ENCODE measurements at regions not wholly inside any gene's neighbourhood (a gene's known extent, or its start where the extent isn't known, plus 50 kb on each side); places are given as distances from the start of the nearest gene placed in this dataset.

GRCh38 chr2:41464395-41464794 lies 583.4 kb upstream of the PKDCC start:
- Histone ChIP-seq H3K4me3 (ENCODE audit: severe bottlenecking) (no peak overlapping the region), H3K27ac (ENCODE audit: poor library complexity, severe bottlenecking) (no peak overlapping the region), H3K9me3 (ENCODE audit: severe bottlenecking) (no peaks in the 10 kb centered on the region), H3K36me3 (ENCODE audit: low read depth) (no peaks in the 10 kb centered on the region), H3K27me3 (ENCODE audit: insufficient read depth, poor library complexity, severe bottlenecking) (no peaks in the 10 kb centered on the region), H3K4me1 (ENCODE audit: insufficient read depth, poor library complexity, severe bottlenecking) (no peaks in the 10 kb centered on the region)
- DNase-seq (ENCODE audit: low spot score) (no peak), ATAC-seq (ENCODE audit: low read depth) (no peak)
- no peak for TF ChIP-seq CTCF (IDR thresholded peaks at IDR 0.05; ENCODE audit: poor library complexity, severe bottlenecking)

- H3K27ac ChIP-seq (ENCODE audit: poor library complexity, severe bottlenecking): no peak overlapping the region
- DNase-seq (ENCODE audit: low spot score) (no peak), ATAC-seq (ENCODE audit: low read depth) (no peak)
- no peaks in the 10 kb centered on the region for H3K9me3 ChIP-seq (ENCODE audit: severe bottlenecking)
- no peak overlapping the region for H3K4me3 ChIP-seq (ENCODE audit: severe bottlenecking)
- H3K4me1 ChIP-seq (ENCODE audit: insufficient read depth, poor library complexity, severe bottlenecking): no peaks in the 10 kb centered on the region
- no peaks in the 10 kb centered on the region for H3K27me3 ChIP-seq (ENCODE audit: insufficient read depth, poor library complexity, severe bottlenecking)
- TF ChIP-seq CTCF (IDR thresholded peaks at IDR 0.05; ENCODE audit: poor library complexity, severe bottlenecking): no peak
- no peaks in the 10 kb centered on the region for H3K36me3 ChIP-seq (ENCODE audit: low read depth)
Measured at GRCh38 chr2:41475959-41476358, 571.9 kb upstream of the PKDCC start.

DNA sequence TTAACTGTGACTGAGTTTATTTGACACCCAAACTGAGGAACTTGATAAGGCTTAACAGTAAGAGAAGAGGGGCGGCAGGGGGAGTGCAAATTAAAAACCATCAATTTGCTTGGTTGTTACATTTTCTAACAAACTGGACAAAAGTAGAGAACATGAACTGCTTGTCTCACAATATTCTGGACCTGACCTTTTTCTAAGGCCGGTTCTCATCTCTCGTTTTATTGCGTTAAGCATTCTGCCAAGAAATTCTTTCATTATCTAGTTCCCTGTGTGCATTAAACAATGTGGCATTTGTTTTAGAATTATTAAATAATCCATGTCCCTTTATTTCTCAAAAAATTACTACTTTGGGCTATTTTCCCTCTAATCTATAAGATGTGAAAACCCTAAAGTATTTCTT lies 565.2 kb upstream of the PKDCC start:
- DNase-seq (ENCODE audit: low spot score) (no peak), ATAC-seq (ENCODE audit: low read depth) (no peak)
- H3K4me1 ChIP-seq (ENCODE audit: insufficient read depth, poor library complexity, severe bottlenecking): no peaks in the 10 kb centered on the region
- TF ChIP-seq CTCF (IDR thresholded peaks at IDR 0.05; ENCODE audit: poor library complexity, severe bottlenecking): no peak
- no peaks in the 10 kb centered on the region for H3K36me3 ChIP-seq (ENCODE audit: low read depth)
- no peaks in the 10 kb centered on the region for H3K27me3 ChIP-seq (ENCODE audit: insufficient read depth, poor library complexity, severe bottlenecking)
- no peaks in the 10 kb centered on the region for H3K9me3 ChIP-seq (ENCODE audit: severe bottlenecking)
- no peak overlapping the region for H3K27ac ChIP-seq (ENCODE audit: poor library complexity, severe bottlenecking)
- H3K4me3 ChIP-seq (ENCODE audit: severe bottlenecking): no peak overlapping the region

- no peak for DNase-seq (ENCODE audit: low spot score)
- no peak for TF ChIP-seq CTCF (IDR thresholded peaks at IDR 0.05; ENCODE audit: poor library complexity, severe bottlenecking)
Measured at GRCh38 chr2:41483226-41483625, 564.6 kb upstream of the PKDCC start.

GRCh38 chr2:41483982-41484857 lies 563.6 kb upstream of the PKDCC start:
- Histone ChIP-seq H3K27me3 (ENCODE audit: insufficient read depth, poor library complexity, severe bottlenecking) (no peaks in the 10 kb centered on the region), H3K36me3 (ENCODE audit: low read depth) (no peaks in the 10 kb centered on the region), H3K4me1 (ENCODE audit: insufficient read depth, poor library complexity, severe bottlenecking) (no peaks in the 10 kb centered on the region), H3K27ac (ENCODE audit: poor library complexity, severe bottlenecking) (no peak overlapping the region), H3K9me3 (ENCODE audit: severe bottlenecking) (no peaks in the 10 kb centered on the region), H3K4me3 (ENCODE audit: severe bottlenecking) (no peak overlapping the region)
- ATAC-seq (ENCODE audit: low read depth): no peak
- TF ChIP-seq CTCF (IDR thresholded peaks at IDR 0.05; ENCODE audit: poor library complexity, severe bottlenecking): no peak
- no peak for DNase-seq (ENCODE audit: low spot score)

More at GRCh38 chr2:41483226-41483625, 564.6 kb upstream of the PKDCC start:
- Histone ChIP-seq H3K36me3 (ENCODE audit: low read depth) (no peaks in the 10 kb centered on the region), H3K4me3 (ENCODE audit: severe bottlenecking) (no peak overlapping the region), H3K9me3 (ENCODE audit: severe bottlenecking) (no peaks in the 10 kb centered on the region), H3K27ac (ENCODE audit: poor library complexity, severe bottlenecking) (no peak overlapping the region), H3K4me1 (ENCODE audit: insufficient read depth, poor library complexity, severe bottlenecking) (no peaks in the 10 kb centered on the region), H3K27me3 (ENCODE audit: insufficient read depth, poor library complexity, severe bottlenecking) (no peaks in the 10 kb centered on the region)
- no peak for ATAC-seq (ENCODE audit: low read depth)

All from RWPE2 (cell line).